IPS-NIHi7 (cell line): ENCODE measurements at regions not wholly inside any gene's neighbourhood (a gene's known extent, or its start where the extent isn't known, plus 50 kb on each side); places are given as distances from the start of the nearest gene placed in this dataset.
"Not testable (repeated sequence)": the region's sequence is repeated elsewhere in the genome, so short reads cannot be mapped to it uniquely, and the experiment has no call there.

Source experiments
- DNase-seq: peaks from one replicate; pipeline ENCODE4 v3.0.0; 2012; ENCODE audit warnings: mixed read lengths; ENCODE audit errors: extremely low spot score

DNA sequence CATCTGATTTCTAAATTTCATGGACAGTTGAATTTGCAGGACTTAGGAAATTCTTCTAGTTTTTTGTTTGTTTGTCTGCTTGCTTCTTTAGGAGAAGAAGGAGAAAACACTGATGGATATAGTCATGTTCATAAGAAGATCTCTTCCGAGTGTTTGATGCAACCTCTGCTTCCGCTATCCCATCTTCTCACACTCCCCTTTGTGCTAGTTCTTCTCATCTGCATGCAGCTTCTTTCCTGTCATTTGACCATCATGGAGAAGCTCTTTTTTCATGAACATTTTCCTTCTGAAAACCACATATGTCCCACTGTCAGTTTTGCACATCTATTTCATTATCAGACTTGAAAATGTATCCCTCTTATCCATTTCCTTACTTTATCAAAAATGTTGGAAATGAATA is 346.9 kb upstream of the PRKCQ start:
- no peak for DNase-seq

DNA sequence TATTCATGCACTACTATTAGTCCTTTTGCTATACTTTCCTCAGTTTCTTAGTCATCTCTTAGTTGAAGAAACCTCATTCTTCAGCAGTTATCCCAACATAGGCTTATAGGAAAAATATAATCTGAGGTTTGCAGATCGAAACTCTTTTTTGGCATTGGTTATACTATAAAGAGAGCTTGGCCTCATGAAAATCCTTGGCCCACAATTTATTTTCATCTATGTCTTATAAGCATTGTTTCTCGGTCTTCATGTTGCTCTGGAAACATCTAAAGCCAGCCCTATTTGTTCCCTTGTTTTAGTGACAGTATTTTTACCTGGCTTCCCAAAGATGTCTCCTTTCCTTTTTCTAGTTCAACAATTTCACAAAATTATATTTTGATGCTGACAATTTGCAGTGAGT is 345.1 kb upstream of the PRKCQ start:
- no peak for DNase-seq

DNA sequence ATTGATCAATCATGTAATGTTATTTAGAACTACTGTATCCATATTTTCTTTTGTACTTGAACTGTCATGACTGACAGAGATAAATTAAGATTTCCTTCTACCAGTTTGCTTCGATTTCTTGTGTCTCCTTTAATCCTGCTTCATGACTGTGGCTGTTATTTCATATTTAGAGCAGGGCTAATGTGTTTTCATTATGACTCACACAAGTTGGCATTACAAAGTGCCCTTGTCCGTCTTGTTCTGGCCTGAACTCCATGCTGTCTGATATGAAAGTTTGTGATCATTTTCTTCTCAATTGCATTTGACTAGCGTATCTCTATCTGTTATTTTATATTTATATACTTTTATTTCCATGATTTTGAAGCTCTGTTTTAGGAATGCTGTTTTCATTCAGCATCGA is 344.1 kb upstream of the PRKCQ start:
- no peak for DNase-seq

GRCh38 chr10:6921026-6921425 is 340.9 kb upstream of the PRKCQ start:
- not testable (repeated sequence) for DNase-seq

- peak; percentile 91 for DNase-seq
Observed at GRCh38 chr10:6920072-6921019, 340.3 kb upstream of the PRKCQ start.

GRCh38 chr10:6919077-6919476 is 339.0 kb upstream of the PRKCQ start:
- DNase-seq = no peak

DNA sequence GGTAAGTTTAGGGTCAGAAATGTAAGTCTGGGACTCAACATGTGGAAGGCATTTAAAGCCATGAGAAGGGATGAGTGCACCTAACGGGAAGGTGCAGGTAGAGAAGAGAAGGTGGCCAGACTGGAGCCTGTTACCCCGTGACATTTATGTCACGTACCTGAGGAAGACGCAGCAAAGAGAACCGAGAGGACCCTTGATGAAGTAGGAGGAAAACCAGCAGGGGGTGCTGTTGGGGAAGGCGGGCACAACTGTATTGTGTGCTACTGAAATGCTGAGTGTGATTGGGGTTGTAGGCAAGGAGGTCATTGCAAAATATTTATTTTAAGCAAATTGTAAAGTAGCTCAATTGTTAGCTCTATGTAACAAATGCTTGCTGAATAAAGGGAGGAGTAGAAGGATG is 338.2 kb upstream of the PRKCQ start:
- DNase-seq = peak; percentile 52

GRCh38 chr10:6917125-6917524 is 337.0 kb upstream of the PRKCQ start:
- DNase-seq = no peak

GRCh38 chr10:6916601-6917000 is 336.5 kb upstream of the PRKCQ start:
- DNase-seq = no peak

GRCh38 chr10:6915307-6915706 is 335.2 kb upstream of the PRKCQ start:
- DNase-seq = no peak

DNA sequence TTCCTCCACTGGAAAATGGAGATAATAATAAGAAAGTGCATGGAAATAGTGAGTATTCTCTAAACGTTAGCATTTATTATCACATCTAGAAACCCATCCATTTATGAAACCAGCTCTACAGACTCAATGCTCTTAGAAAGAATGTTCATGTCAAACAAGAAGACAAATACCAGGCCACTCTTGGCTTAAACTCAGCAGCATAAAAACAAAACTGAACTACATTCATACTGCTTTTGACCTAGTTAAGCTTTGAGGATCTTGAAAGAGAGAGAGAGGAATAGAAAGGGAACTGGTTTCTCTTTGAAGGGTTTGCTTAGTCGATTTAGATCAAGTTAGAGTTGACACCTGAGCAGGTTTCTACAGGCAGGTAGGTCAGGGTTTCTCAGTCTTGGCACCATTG is 332.9 kb upstream of the PRKCQ start:
- DNase-seq = no peak

DNA sequence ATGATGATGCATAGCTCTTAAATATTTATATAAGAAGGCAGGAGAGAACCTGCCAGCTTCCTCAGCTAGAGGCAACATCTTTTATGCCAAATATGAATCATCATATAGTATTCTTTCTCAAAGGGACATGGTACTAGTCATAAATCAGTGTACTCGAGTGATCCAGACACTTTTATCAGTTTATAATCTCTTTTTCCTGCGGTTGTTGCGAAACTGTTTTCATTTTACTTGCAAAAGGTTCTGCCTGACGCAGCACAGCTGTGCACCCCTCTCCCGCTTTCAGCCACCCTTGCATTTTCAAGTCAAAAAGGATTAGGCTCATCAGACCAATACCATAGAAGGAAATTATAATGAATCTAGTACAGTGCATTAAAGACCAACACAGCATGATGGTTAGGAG is 332.3 kb upstream of the PRKCQ start:
- DNase-seq = no peak

DNA sequence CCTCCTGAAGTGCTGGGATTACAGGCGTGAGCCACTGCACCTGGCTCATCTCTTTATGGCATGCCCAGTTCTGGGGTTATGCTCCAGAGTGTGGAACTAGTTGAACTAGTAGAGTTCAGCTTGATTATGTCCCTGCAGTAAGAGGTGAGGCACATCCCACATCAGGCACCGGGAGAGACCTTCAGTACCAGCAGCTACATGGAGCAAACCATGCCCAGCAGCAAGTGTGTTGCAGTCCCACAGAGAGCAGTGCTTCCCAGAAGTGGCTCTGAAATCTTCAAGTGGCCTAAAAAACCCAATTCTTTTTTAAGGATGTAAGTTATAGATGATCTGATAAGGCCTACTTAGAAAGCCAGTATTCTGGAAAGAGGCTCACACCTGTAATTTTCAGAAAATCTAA is 331.9 kb upstream of the PRKCQ start:
- DNase-seq = no peak

GRCh38 chr10:6909905-6910560 is 330.0 kb upstream of the PRKCQ start:
- no peak for DNase-seq

GRCh38 chr10:6907877-6908530 is 327.9 kb upstream of the PRKCQ start:
- no peak for DNase-seq

DNA sequence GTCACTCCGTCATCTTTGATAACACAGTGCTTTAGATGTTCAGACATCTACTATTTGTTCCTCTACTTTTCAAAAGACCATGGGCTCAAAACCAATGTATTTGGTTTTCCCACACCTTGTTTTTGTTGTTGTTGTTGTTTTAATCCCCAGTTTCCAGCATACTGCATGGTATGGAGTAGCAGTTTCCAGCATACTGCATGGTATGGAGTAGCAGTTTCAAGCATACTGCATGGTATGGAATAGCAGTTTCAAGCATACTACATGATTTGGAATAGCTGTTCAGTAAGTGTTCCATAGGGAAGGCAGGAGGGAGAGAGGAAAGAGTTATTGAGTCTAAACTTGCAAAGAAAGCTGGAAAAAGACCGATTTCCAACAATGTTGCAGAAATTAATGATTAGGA is 314.3 kb upstream of the PRKCQ start:
- DNase-seq = no peak

DNA sequence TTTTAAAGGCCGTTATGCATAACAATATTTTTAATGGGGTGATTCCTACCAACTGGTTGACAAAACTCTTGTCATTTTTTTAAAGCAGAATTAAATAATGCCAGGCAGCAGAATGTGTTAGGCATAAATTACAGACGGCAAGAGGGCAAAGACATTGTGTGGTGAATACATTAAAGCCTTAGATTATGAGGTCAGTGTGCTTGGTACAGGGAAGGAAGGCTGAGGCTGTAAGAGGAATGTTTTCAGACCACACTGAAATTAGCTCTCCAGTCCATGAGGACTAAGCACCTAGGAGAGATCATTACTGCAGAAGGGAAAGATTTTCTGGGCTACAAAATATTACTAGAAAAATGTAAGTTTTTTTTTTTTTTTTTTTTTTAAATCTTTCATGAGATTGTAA is 312.8 kb upstream of the PRKCQ start:
- DNase-seq = no peak

DNA sequence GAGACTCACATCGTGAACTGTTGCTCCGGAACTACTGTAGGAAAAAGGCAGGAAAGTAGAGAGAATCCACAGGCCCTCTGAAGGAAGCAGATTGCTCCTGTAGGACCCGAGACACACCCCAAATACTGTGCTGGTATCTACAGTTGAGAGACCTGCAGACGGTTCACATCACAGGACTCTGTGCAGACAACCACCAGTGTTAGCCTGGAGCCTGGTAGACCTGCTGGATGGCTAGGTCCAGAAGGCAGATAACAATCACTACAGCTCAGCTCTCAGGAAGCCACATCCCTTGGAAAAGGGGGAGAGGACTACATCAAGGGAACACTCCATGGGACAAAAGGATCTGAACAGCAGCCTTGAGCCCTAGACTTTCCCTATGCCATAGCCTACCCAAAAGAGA is 311.8 kb upstream of the PRKCQ start:
- DNase-seq = no peak

GRCh38 chr10:6889718-6890117 is 309.6 kb upstream of the PRKCQ start:
- no peak for DNase-seq

GRCh38 chr10:6888434-6888833 is 308.4 kb upstream of the PRKCQ start:
- DNase-seq = no peak

- DNase-seq = no peak
Observed at GRCh38 chr10:6885284-6885683, 305.2 kb upstream of the PRKCQ start.

DNA sequence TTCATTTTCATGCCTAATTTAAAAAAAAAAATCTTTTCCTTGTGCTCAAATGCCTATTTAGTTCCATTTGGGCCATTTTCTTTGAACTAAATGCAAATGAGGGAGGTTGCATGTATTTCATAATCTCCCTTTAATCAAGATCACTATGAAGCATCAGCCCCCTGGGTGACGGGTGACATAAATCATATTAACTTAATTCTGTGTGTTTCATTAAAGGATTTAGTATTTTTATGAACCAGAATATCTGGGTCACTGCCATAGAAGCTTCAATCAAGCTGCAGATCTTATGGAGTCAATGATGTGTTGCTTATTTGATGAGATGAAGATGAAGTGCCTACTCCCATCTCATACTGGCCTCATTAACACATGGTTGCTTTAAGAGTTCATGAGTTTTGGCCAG is 301.9 kb upstream of the PRKCQ start:
- no peak for DNase-seq
